HG03025 (cell line): ENCODE measurements at regions not wholly inside any gene's neighbourhood (a gene's known extent, or its start where the extent isn't known, plus 50 kb on each side); places are given as distances from the start of the nearest gene placed in this dataset.
"Not testable (repeated sequence)": the region's sequence is repeated elsewhere in the genome, so short reads cannot be mapped to it uniquely, and the experiment has no call there.

Experiments
- ATAC-seq: cut with Tn5 transposase; IDR thresholded peaks from one replicate; pipeline ENCODE4 v1.9.1; 2021; ENCODE audit warnings: mild to moderate bottlenecking, moderate library complexity; ENCODE audit not compliant: unreplicated experiment, low FRiP score

GRCh38 chr3:139095803-139096466 is 51.2 kb upstream of the PRR23C start:
- ATAC-seq = no peak

- no peak for ATAC-seq
Observed at GRCh38 chr3:139096670-139097069, 52.0 kb upstream of the PRR23C start.

- no peak for ATAC-seq
Observed at GRCh38 chr3:139098391-139098790, 53.7 kb upstream of the PRR23C start.

GRCh38 chr3:139099968-139100817 is 55.5 kb upstream of the PRR23C start:
- no peak for ATAC-seq

DNA sequence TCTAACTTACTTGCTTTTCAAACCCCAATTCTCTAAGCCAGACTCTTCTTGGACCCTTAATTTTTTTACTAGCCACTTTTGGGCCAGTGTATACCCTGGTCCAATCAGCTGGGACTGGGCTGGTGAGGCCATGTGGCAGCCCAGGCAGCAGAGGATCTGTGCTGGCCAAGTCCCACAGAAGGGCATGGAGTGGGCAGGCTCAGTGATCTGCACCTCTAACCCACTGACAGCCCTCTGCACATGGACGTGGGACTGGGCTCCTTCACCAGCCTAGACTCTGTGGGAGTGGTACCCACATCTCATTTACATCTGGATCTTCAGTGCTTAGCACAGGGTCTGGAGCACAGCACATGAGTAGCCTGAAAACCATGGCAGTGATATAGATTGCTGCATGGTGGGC is 56.1 kb upstream of the PRR23C start:
- ATAC-seq = no peak

GRCh38 chr3:139101396-139101795 is 56.7 kb upstream of the PRR23C start:
- no peak for ATAC-seq

GRCh38 chr3:139103484-139103883 is 58.8 kb upstream of the PRR23C start:
- ATAC-seq = no peak

- no peak for ATAC-seq
Observed at GRCh38 chr3:139104062-139104461, 59.4 kb upstream of the PRR23C start.

- no peak for ATAC-seq
Observed at GRCh38 chr3:139105154-139105702, 60.5 kb upstream of the PRR23C start.

DNA sequence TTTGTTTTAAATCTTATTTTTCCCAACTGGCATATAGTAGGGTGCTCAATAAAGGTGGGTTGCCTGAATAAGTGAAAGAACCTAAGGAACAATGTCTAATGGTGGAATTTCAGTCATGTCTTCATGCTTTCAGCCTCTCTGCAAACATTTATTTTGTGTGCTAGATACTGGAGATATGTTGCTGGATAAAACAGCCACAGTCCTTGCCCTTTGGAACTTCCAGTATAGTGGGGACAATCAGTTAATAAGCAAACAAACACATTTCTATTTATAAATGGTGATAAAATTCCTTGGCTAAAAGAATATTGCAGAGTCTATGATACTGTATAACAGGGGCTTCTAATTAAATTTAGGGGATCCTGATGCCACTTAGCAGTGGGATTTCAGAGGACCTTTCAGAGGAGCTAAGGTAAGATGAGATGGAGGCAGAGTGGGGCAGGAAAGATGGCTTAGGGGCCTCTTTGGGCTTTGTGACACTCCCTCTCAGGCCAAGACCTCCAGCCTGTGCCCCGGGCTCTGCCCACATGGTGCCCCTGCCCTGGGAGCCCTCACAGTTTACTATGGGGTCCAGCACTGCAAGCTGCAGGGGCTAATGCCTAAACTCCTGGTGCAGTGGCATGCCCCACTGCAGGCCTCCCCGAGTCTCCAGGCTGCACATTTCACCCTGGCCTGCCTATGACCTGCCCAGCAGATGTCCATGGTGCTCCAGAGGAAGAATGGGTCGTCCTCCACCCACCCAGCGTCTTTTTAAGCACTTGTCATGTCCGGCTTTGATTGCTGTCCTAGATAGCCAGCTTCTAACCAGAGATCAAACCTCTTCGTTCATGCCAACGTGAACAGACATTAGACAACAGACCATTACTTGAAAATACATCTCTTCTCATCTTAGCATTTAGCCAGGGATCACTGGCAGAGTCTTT is 61.6 kb upstream of the PRR23C start:
- no peak for ATAC-seq

DNA sequence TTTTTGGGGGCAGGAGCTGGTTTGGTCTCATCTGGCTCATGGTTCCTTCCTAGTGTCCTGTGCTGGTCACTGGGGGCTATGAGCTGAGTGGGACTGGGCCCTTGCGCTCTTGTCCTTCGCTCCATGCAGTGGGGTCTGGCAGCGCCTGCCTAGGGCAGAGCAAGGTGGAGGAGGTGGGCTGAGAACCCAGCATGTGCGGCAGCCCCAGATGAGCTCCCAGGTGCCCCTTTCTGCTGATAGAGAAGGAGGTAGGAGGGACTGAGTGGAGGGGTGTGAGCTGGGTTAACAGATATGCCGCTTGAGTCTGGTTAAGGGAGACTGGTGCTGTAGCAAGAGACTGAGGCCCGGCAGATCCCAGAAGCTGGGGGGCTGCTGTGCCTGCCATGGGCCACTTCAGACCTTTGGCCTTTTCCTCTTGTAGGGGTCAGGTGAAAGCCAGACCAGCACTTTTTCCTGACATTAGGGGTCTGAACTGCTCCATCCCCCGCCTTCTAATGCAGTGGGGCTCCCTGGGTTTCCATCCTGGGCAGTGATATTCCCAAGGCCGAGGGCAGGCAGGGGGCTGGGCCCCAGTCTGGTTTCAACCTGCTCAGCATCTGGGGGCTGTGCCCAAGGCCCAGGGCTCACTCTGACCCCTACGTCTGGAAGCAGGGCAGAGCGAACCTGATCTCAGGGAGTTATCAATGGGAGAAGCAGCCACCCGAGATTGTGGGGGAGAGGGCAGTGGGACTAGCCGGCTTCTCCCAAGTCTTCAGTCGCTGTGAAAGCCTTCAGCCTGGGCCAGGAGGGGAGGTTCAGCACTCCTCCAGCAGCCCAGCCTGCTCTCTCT is 62.9 kb upstream of the PRR23C start:
- no peak for ATAC-seq

GRCh38 chr3:139108253-139108969 is 63.7 kb upstream of the PRR23C start:
- no peak for ATAC-seq

GRCh38 chr3:139109271-139109670 is 64.6 kb upstream of the PRR23C start:
- no peak for ATAC-seq

DNA sequence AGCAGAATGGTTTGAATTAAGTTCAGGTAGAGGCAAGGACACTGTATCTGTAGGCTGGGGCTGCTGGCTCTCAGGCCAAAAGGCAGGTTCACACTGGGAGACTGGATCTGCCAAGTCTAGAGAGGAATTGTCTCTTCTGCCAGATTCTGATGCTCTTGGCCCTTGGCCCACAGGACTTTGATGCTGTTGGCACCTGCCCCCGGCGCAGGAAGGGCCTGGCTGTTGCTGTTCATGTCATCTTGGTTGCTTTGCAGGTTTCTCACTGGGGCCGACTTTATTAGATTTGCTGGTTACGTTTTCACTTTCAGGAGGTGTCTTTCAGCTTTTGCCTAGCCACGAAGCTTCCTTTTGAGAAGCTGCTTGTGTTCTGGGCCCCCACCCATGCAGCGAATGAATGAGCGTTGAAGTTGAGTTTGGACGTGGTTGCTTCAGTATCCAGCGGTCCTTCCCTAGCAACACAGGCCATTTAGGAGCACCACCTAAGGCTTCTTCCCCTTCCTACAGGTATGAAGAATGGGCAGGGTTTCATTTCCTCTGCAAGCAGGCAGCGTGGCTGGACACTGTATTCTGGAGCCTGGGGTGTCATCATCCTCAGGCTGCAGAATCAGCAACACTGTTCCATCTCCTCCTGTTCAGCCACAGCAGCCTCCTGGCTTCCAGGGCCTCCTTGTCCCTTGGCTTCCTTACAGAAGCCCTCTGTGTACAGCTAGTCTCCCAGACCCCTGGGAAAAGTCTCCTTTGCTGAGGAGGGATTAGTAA is 65.6 kb upstream of the PRR23C start:
- peak; percentile 45 for ATAC-seq

- ATAC-seq = not testable (repeated sequence)
Observed at GRCh38 chr3:139110929-139111328, 66.2 kb upstream of the PRR23C start.

- no peak for ATAC-seq
Observed at GRCh38 chr3:139111392-139112229, 66.9 kb upstream of the PRR23C start.

GRCh38 chr3:139112230-139112558 is 67.5 kb upstream of the PRR23C start:
- ATAC-seq = no peak
